ENCODE measurements at regions not wholly inside any gene's neighbourhood (a gene's known extent, or its start where the extent isn't known, plus 50 kb on each side); places are given as distances from the start of the nearest gene placed in this dataset.
"Not testable (repeated sequence)": the region's sequence is repeated elsewhere in the genome, so short reads cannot be mapped to it uniquely, and the experiment has no call there.

DNA sequence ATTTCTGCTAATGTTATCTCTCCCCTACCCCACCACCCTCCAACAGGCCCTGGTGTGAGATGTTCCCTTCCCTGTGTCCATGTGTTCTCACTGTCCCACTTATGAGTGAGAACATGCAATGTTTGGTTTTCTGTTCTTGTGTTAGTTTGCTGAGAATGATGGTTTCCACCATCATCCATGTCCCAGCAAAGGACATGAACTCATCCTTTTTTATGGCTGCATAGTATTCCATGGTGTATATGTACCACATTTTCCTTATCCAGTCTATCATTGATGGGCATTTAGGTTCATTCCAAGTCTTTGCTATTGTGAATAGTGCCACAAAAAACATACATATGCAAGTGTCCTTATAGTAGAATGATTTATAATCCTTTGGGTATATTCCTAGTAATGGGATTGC lies 104.5 kb downstream of the ZNF33B start:
- H3K4me3 ChIP-seq (ENCODE audit: low read depth, low read length); DNase-seq (ENCODE audit: low read depth): not testable (repeated sequence)

DNA sequence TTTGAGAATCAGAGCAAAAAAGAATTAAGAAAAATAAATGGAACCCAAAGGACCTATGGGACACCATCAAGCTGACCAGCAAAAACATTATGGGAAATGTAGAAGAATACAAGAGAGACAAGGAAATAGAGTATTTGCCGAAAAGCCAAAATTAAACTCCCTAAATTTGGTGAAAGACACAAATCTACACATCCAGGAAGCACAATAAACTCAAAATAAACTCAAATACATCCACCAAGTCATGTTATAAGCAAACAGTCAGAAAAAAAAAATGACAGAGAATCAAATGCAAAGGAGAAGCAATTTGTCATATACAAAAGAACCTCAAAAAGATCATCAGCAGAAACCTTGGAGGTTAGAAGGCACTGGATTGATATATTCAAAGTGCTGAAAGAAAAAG lies 105.4 kb downstream of the ZNF33B start:
- DNase-seq (ENCODE audit: low read depth): no peak
- TF ChIP-seq, protein P1, sequence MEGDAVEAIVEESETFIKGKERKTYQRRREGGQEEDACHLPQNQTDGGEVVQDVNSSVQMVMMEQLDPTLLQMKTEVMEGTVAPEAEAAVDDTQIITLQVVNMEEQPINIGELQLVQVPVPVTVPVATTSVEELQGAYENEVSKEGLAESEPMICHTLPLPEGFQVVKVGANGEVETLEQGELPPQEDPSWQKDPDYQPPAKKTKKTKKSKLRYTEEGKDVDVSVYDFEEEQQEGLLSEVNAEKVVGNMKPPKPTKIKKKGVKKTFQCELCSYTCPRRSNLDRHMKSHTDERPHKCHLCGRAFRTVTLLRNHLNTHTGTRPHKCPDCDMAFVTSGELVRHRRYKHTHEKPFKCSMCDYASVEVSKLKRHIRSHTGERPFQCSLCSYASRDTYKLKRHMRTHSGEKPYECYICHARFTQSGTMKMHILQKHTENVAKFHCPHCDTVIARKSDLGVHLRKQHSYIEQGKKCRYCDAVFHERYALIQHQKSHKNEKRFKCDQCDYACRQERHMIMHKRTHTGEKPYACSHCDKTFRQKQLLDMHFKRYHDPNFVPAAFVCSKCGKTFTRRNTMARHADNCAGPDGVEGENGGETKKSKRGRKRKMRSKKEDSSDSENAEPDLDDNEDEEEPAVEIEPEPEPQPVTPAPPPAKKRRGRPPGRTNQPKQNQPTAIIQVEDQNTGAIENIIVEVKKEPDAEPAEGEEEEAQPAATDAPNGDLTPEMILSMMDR (IDR thresholded peaks at IDR 0.05; ENCODE audit: insufficient read depth, low read depth, low read length, missing control alignments): no peak
- no peak overlapping the region for H3K4me3 ChIP-seq (ENCODE audit: low read depth, low read length)

DNA sequence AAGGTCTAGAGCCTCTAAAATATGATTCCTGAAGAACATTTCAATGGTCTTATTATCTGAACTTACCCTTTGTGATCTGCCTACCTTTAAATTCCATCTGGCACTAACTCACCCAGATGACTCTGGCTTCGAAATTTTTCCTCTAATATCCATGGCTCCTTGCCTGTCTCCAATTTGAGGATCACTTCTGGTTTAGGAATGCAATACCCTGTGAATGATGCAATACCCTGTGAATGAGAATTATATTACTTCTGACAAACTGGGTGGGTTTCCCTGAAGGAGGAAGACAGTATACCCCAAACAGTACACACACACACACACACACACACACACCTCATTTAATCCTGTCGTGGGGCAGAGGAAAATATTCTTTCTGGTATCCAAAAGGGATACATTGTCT lies 115.3 kb downstream of the ZNF33B start:
- TF ChIP-seq, protein P1 (IDR thresholded peaks at IDR 0.05; ENCODE audit: insufficient read depth, low read depth, low read length, missing control alignments): no peak
- DNase-seq (ENCODE audit: low read depth): no peak
- no peak overlapping the region for H3K4me3 ChIP-seq (ENCODE audit: low read depth, low read length)

DNA sequence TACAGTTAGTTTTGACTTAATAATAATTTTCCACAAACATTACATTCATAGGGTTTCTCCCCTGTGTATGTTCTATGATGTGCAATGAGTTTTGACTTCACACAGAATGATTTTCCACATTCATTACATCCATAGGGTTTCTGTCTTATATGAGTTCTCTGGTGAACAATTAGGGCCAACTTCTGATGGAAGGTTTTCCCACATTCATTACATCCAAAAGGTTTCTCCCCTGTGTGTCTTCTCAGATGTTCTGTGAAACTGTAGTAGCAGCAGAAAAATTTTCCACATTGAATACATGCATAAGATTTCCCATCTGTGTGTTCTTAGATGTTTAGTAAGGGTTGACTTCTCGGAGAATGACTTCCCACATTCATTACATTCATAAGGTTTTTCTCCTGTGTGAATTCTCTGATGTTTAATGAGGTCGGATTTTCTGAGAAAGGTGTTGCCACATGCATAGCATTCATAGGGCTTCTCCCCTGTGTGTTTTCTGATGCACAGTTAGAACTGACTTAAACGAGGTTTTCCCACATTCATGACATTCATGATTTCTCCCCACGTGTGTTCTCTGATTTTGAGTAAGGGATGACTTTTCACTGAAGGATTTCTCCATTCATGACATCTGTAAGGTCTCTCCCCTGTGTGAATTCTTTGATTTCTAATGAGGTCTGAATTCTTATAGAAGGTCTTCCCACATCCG lies 118.5 kb downstream of the ZNF33B start:
- DNase-seq (ENCODE audit: low read depth): no peak
- H3K4me3 ChIP-seq (ENCODE audit: low read depth, low read length): no peak overlapping the region
- TF ChIP-seq, protein P1 (IDR thresholded peaks at IDR 0.05; ENCODE audit: insufficient read depth, low read depth, low read length, missing control alignments): no peak

DNA sequence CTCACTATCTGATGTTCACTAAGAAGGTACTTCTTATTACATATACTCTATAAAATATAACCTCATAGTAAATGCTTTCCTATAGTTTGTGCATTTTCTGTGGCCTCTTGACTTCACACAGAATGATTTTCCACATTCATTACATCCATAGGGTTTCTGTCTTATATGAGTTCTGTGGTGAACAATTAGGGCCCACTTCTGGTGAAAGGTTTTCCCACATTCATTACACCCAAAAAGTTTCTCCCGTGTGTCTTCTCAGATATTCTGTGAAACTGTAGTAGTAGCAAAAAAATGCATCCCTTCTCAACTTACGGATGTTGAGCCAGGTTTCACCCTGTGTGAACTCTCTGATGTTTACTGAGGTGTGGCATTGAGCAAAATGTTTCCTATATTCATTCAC lies 119.3 kb downstream of the ZNF33B start:
- TF ChIP-seq, protein P1 (IDR thresholded peaks at IDR 0.05; ENCODE audit: insufficient read depth, low read depth, low read length, missing control alignments): no peak
- H3K4me3 ChIP-seq (ENCODE audit: low read depth, low read length): no peak overlapping the region
- DNase-seq (ENCODE audit: low read depth): no peak

DNA sequence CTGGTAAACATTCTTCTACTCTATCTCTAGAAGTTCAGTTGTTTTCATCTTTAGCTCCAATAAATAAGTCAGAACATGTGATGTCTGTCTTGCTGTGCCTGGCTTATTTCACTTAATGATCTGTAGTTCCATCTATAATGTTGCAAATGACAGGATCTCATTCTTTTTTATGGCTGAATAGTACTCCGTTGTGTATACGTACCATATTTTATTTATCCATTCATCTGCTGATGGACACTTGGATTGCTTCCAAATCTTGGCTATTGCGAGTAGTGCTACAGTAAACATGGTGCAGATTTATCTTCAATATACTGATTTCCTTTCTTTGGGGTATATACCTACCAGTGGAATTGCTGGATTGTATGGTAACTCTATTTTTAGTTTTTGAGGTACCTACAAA lies 124.4 kb downstream of the ZNF33B start:
- no peak for DNase-seq (ENCODE audit: low read depth)
- TF ChIP-seq, protein P1 (IDR thresholded peaks at IDR 0.05; ENCODE audit: insufficient read depth, low read depth, low read length, missing control alignments): no peak
- H3K4me3 ChIP-seq (ENCODE audit: low read depth, low read length): no peak overlapping the region

DNA sequence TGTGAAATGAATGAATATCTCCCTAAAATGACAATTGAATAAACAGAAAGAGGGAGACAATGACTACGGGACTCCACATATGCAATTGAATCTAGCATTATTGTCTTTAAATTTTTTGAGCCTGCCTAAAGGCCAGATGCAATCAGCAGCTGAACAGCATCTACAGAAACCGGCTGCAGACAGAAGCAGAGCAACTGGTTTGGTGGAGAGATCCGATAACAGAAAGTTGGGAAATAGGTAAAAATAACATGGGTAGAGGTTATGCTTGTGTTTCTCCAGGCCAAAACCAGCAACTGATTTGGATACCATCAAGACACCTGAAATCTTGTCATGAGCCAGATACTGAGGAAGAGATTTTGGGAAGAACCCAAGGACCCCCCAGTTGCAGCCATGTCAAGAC lies 146.6 kb downstream of the ZNF33B start:
- TF ChIP-seq, protein P1 (IDR thresholded peaks at IDR 0.05; ENCODE audit: insufficient read depth, low read depth, low read length, missing control alignments): no peak
- no peak for DNase-seq (ENCODE audit: low read depth)
- no peak overlapping the region for H3K4me3 ChIP-seq (ENCODE audit: low read depth, low read length)
